OCI-LY1 (cell line): ENCODE measurements at regions not wholly inside any gene's neighbourhood (a gene's known extent, or its start where the extent isn't known, plus 50 kb on each side); places are given as distances from the start of the nearest gene placed in this dataset.

ENCODE experiments used
- H2AFZ ChIP-seq: fragments of 200-600 bp; sonication (generic), shearing (Covaris generic); 2 replicates; pipeline ENCODE4 v1.6.0; 2014; ENCODE audit warnings: antibody characterized with exemption, mild to moderate bottlenecking, low read length
- H3F3A ChIP-seq: fragments of 200-600 bp; sonication (generic), shearing (Covaris generic); 2 replicates; pipeline ENCODE4 v1.6.0; 2014; ENCODE audit warnings: mild to moderate bottlenecking, antibody characterized with exemption, low read length, moderate library complexity; ENCODE audit not compliant: insufficient read depth
- H3K27ac ChIP-seq: fragments of 200-600 bp; sonication (generic); 2 replicates; pipeline ENCODE4 v1.5.1; 2014; ENCODE audit warnings: low read length, mixed run types, mild to moderate bottlenecking, low read depth; ENCODE audit not compliant: poor library complexity, severe bottlenecking
- H3K27me3 ChIP-seq: fragments of 200-600 bp; sonication (generic); 2 replicates; pipeline ENCODE4 v1.6.0; 2014; ENCODE audit warnings: antibody characterized with exemption, mild to moderate bottlenecking, low read length, moderate library complexity; ENCODE audit not compliant: insufficient read depth
- H3K36me3 ChIP-seq: fragments of 200-600 bp; sonication (generic); 2 replicates; pipeline ENCODE4 v1.6.1; 2014; ENCODE audit warnings: mild to moderate bottlenecking, antibody characterized with exemption, low read length, moderate library complexity, mixed read lengths; ENCODE audit not compliant: insufficient read depth
- H3K4me1 ChIP-seq: fragments of 200-600 bp; sonication (generic); 2 replicates; pipeline ENCODE4 v1.5.1; 2014; ENCODE audit warnings: mild to moderate bottlenecking, low read length, moderate library complexity; ENCODE audit not compliant: insufficient read depth, severe bottlenecking
- H3K4me2 ChIP-seq: fragments of 200-600 bp; sonication (generic), shearing (Covaris generic); 2 replicates; pipeline ENCODE4 v1.6.1; 2014; ENCODE audit warnings: low read length
- H3K4me3 ChIP-seq: fragments of 200-600 bp; sonication (generic); 2 replicates; pipeline ENCODE4 v1.5.1; 2014; ENCODE audit warnings: low read length, low read depth, mild to moderate bottlenecking, mixed read lengths; ENCODE audit not compliant: poor library complexity, severe bottlenecking
- H3K79me2 ChIP-seq: fragments of 200-600 bp; shearing (Covaris generic); 2 replicates; pipeline ENCODE4 v1.6.1; 2016; ENCODE audit warnings: mixed run types, low read length, mixed read lengths; ENCODE audit not compliant: insufficient read depth
- H3K9ac ChIP-seq: fragments of 200-600 bp; sonication (generic), shearing (Covaris generic); 2 replicates; pipeline ENCODE4 v1.6.1; 2014; ENCODE audit warnings: mild to moderate bottlenecking, low read length, mixed read lengths
- H3K9me2 ChIP-seq: fragments of 200-600 bp; sonication (generic), shearing (Covaris generic); 2 replicates; pipeline ENCODE4 v1.6.1; 2014; ENCODE audit warnings: low read depth, mild to moderate bottlenecking, low read length, mixed read lengths
- H3K9me3 ChIP-seq: fragments of 200-600 bp; shearing (Covaris generic); 2 replicates; pipeline ENCODE4 v1.6.1; 2014; ENCODE audit warnings: low read length, mixed read lengths
- H4K20me1 ChIP-seq: fragments of 200-600 bp; sonication (generic), shearing (Covaris generic); 2 replicates; pipeline ENCODE4 v1.6.0; 2016; ENCODE audit warnings: mild to moderate bottlenecking, low read length; ENCODE audit not compliant: insufficient read depth
- CTCF ChIP-seq: fragments of 200-600 bp; sonication (generic), shearing (Covaris generic); IDR thresholded peaks from 2 replicates; pipeline ENCODE4 v1.5.1; 2017; ENCODE audit warnings: mild to moderate bottlenecking, antibody characterized with exemption, low read length, moderate library complexity, mixed read lengths
- EZH2 ChIP-seq: fragments of 200-600 bp; sonication (generic), shearing (Covaris generic); IDR thresholded peaks from 2 replicates; pipeline ENCODE4 v1.8.0; 2017; ENCODE audit warnings: borderline replicate concordance, mixed run types, mild to moderate bottlenecking, antibody characterized with exemption, low read length, moderate library complexity, mixed read lengths

GRCh38 chr9:33695299-33695698, 100.1 kb upstream of the PRSS3 start:
- Histone ChIP-seq H4K20me1 (no peaks in the 10 kb centered on the region), H3K36me3 (no peaks in the 10 kb centered on the region), H3F3A (no peaks in the 10 kb centered on the region), H3K9ac (no peak overlapping the region), H3K27me3 (no peaks in the 10 kb centered on the region), H2AFZ (no peak overlapping the region), H3K79me2 (no peaks in the 10 kb centered on the region), H3K4me2 (no peak overlapping the region), H3K4me1 (no peaks in the 10 kb centered on the region), H3K9me3 (no peaks in the 10 kb centered on the region), H3K27ac (no peak overlapping the region), H3K9me2 (no peaks in the 10 kb centered on the region), H3K4me3 (no peak overlapping the region)
- TF ChIP-seq CTCF (no peak), EZH2 (no peak)

GRCh38 chr9:33695856-33696255, 99.5 kb upstream of the PRSS3 start:
- H2AFZ ChIP-seq: no peak overlapping the region
- no peak overlapping the region for H3K4me2 ChIP-seq
- no peaks in the 10 kb centered on the region for H3K4me1 ChIP-seq
- H3K79me2 ChIP-seq: no peaks in the 10 kb centered on the region
- H3K4me3 ChIP-seq: no peak overlapping the region
- H3K9ac ChIP-seq: no peak overlapping the region
- H3K27me3 ChIP-seq: no peaks in the 10 kb centered on the region
- TF ChIP-seq EZH2 (no peak), CTCF (no peak)
- H3K9me2 ChIP-seq: no peaks in the 10 kb centered on the region
- H3K9me3 ChIP-seq: no peaks in the 10 kb centered on the region
- H3K27ac ChIP-seq: no peak overlapping the region
- H3F3A ChIP-seq: no peaks in the 10 kb centered on the region
- no peaks in the 10 kb centered on the region for H4K20me1 ChIP-seq
- no peaks in the 10 kb centered on the region for H3K36me3 ChIP-seq

- Histone ChIP-seq H3K9ac (no peak overlapping the region), H3K36me3 (no peaks in the 10 kb centered on the region), H4K20me1 (no peaks in the 10 kb centered on the region), H3K4me2 (no peak overlapping the region), H3K27ac (no peak overlapping the region), H3K4me3 (no peak overlapping the region), H2AFZ (no peak overlapping the region), H3K79me2 (no peaks in the 10 kb centered on the region), H3F3A (no peaks in the 10 kb centered on the region), H3K9me3 (no peaks in the 10 kb centered on the region), H3K9me2 (no peaks in the 10 kb centered on the region), H3K4me1 (no peaks in the 10 kb centered on the region), H3K27me3 (no peaks in the 10 kb centered on the region)
- no peak for TF ChIP-seq EZH2
- no peak for TF ChIP-seq CTCF
These were observed 98.2 kb upstream of the PRSS3 start for GRCh38 chr9:33697171-33697570.
